SK-N-MC (cell line): ENCODE measurements at regions not wholly inside any gene's neighbourhood (a gene's known extent, or its start where the extent isn't known, plus 50 kb on each side); places are given as distances from the start of the nearest gene placed in this dataset.

Experiments used
- EZH2 ChIP-seq: fragments of 200-600 bp; sonication (generic); IDR thresholded peaks from one replicate; pipeline ENCODE4 v1.6.1; 2017; ENCODE audit warnings: antibody characterized with exemption
- FOXP2 ChIP-seq: optimal IDR thresholded peaks from 2 replicates; pipeline ENCODE3; 2011; ENCODE audit warnings: mild to moderate bottlenecking, moderate library complexity; ENCODE audit not compliant: insufficient read depth; ENCODE audit errors: extremely low read length, control extremely low read depth
- POLR2AphosphoS5 ChIP-seq: IDR thresholded peaks from 2 replicates; pipeline ENCODE4 v1.6.1; 2012; ENCODE audit warnings: mild to moderate bottlenecking, low read depth, low read length, borderline replicate concordance

DNA sequence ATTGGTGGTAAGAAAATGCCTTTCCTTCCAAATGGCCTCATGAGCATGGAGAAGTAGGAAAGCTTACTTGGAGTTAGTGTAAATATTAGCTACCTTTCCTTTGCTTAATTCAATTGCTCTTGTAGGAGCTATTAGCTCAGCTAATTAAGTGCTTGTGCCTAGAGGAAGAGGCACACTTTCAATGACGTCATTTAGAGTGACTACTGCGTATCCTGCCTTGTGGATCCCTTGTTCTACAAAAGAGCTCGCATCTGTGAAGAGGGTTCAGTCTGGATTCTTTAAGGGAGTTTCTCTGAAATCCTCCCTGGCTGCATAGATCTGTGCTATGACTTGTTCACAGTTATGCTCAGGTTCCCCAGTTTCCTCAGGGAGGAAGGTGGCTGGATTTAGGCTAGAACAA is 122.5 kb upstream of the SPHKAP start:
- TF ChIP-seq POLR2AphosphoS5 (no peak), EZH2 (no peak), FOXP2 (no peak)
